ENCODE measurements at regions not wholly inside any gene's neighbourhood (a gene's known extent, or its start where the extent isn't known, plus 50 kb on each side); places are given as distances from the start of the nearest gene placed in this dataset.

DNA sequence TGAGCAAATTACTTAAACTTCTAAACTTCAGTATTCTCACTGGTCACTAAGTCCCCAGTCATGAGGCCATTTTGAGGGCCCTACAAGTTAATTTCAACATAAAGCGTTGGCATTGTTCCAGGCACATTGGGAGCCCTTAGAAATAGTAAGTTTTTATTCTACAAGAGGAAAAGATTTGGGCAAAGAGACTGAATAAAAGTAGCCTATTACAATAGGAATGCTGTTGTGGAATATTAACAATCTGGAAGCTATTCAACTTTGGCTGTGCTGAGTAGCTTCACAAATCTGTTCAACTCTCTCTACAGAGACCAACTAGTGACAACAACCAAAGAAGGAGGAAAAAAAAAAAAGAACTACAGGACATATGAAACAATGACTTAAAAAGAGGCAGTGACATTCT is 1287.5 kb upstream of the NXPH2 start:
- TF ChIP-seq POLR2A (IDR thresholded peaks at IDR 0.05) (no peak), EP300 (IDR thresholded peaks at IDR 0.05) (no peak)
- TF ChIP-seq, protein P1, sequence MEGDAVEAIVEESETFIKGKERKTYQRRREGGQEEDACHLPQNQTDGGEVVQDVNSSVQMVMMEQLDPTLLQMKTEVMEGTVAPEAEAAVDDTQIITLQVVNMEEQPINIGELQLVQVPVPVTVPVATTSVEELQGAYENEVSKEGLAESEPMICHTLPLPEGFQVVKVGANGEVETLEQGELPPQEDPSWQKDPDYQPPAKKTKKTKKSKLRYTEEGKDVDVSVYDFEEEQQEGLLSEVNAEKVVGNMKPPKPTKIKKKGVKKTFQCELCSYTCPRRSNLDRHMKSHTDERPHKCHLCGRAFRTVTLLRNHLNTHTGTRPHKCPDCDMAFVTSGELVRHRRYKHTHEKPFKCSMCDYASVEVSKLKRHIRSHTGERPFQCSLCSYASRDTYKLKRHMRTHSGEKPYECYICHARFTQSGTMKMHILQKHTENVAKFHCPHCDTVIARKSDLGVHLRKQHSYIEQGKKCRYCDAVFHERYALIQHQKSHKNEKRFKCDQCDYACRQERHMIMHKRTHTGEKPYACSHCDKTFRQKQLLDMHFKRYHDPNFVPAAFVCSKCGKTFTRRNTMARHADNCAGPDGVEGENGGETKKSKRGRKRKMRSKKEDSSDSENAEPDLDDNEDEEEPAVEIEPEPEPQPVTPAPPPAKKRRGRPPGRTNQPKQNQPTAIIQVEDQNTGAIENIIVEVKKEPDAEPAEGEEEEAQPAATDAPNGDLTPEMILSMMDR (IDR thresholded peaks at IDR 0.05): no peak

Data from gastroesophageal sphincter (tissue), 3 donors.